GM12878 (cell line): ENCODE measurements at regions not wholly inside any gene's neighbourhood (a gene's known extent, or its start where the extent isn't known, plus 50 kb on each side); places are given as distances from the start of the nearest gene placed in this dataset.

ENCODE experiments used
- BRCA1 ChIP-seq: IDR thresholded peaks from 2 replicates; pipeline ENCODE4 v1.6.1; 2011; ENCODE audit warnings: low read depth, low read length, improper control_type of control experiment
- CHD4 ChIP-seq: fragments of 200-600 bp; sonication (generic); IDR thresholded peaks from 2 replicates; pipeline ENCODE4 v1.6.1; 2016; ENCODE audit warnings: mild to moderate bottlenecking
- EP300 ChIP-seq, 2 experiments: fragments of 150-350 bp in 1 of 2; IDR thresholded peaks; 2 replicates each; pipeline ENCODE4 v1.6.1; 2011 to 2012; ENCODE audit warnings: low read depth in 2 of 2, low read length in 2 of 2, borderline replicate concordance in 1 of 2, improper control_type of control experiment in 1 of 2, inconsistent platforms in 1 of 2; ENCODE audit not compliant: control insufficient read depth in 1 of 2
- RCOR1 ChIP-seq: conservative IDR thresholded peaks from 2 replicates; pipeline ENCODE4 v1.6.1; 2012; ENCODE audit warnings: low read depth, low read length, improper control_type of control experiment
- TCF3 ChIP-seq: IDR thresholded peaks from 2 replicates; pipeline ENCODE4 v1.6.1; 2012; ENCODE audit warnings: low read depth, mild to moderate bottlenecking, low read length, borderline replicate concordance; ENCODE audit not compliant: insufficient read depth
- TCF7 ChIP-seq: IDR thresholded peaks from 2 replicates; pipeline ENCODE4 v1.6.1; 2014; ENCODE audit warnings: antibody characterized with exemption, borderline replicate concordance
- ZNF217 ChIP-seq: fragments of 450-650 bp; IDR thresholded peaks from 2 replicates; pipeline ENCODE4 v1.6.1; 2017; ENCODE audit warnings: antibody characterized with exemption, mild to moderate bottlenecking
- TF ChIP-seq, protein P1 (sequence below): fragments of 450-650 bp; IDR thresholded peaks from 2 replicates; pipeline ENCODE4 v1.6.1; 2016; ENCODE audit warnings: mild to moderate bottlenecking
- TF ChIP-seq, protein P2 (sequence below), 3 experiments: IDR thresholded peaks in 2 of 3; conservative IDR thresholded peaks in 1 of 3; 2 replicates each; pipeline ENCODE4 v1.5.1; 2011; ENCODE audit warnings: low read depth in 3 of 3, low read length in 3 of 3, mild to moderate bottlenecking in 3 of 3, control low read depth in 2 of 3, moderate library complexity in 2 of 3, inconsistent platforms in 1 of 3, mixed read lengths in 1 of 3; ENCODE audit not compliant: control insufficient read depth in 2 of 3, insufficient read depth in 1 of 3; ENCODE audit errors: extremely low read depth in 1 of 3
- TF ChIP-seq, protein P3 (sequence below): IDR thresholded peaks from 2 replicates; pipeline ENCODE4 v1.6.1; 2012; ENCODE audit warnings: low read depth, low read length, improper control_type of control experiment

DNA sequence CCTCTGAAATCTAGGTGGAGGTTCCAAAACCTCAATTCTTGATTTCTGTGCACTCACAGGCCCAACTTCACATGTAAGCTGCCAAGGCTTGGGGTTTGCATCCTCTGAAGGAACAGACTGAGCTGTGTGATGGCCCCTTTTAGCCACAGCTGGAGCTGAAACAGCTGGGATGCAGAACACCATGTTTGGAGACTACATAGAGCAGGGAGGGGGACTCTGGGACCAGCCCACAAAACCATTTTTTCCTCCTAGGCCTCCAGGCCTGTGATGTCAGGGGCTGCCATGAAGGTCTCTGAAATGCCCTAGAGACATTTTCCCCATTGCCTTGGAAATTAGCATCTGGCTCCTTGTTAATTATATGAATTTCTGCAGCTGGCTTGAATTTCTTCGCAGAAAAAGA lies 1025.9 kb upstream of the NOVA1 start:
- TF ChIP-seq, protein P1, sequence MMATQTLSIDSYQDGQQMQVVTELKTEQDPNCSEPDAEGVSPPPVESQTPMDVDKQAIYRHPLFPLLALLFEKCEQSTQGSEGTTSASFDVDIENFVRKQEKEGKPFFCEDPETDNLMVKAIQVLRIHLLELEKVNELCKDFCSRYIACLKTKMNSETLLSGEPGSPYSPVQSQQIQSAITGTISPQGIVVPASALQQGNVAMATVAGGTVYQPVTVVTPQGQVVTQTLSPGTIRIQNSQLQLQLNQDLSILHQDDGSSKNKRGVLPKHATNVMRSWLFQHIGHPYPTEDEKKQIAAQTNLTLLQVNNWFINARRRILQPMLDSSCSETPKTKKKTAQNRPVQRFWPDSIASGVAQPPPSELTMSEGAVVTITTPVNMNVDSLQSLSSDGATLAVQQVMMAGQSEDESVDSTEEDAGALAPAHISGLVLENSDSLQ: no peak
- TF ChIP-seq EP300 (IDR thresholded peaks at IDR 0.05; ENCODE audit: borderline replicate concordance in 1 of 2, control insufficient read depth in 1 of 2, low read depth in 2 of 2, low read length in 2 of 2): no peak
- no peak for TF ChIP-seq BRCA1
- TF ChIP-seq, protein P2, sequence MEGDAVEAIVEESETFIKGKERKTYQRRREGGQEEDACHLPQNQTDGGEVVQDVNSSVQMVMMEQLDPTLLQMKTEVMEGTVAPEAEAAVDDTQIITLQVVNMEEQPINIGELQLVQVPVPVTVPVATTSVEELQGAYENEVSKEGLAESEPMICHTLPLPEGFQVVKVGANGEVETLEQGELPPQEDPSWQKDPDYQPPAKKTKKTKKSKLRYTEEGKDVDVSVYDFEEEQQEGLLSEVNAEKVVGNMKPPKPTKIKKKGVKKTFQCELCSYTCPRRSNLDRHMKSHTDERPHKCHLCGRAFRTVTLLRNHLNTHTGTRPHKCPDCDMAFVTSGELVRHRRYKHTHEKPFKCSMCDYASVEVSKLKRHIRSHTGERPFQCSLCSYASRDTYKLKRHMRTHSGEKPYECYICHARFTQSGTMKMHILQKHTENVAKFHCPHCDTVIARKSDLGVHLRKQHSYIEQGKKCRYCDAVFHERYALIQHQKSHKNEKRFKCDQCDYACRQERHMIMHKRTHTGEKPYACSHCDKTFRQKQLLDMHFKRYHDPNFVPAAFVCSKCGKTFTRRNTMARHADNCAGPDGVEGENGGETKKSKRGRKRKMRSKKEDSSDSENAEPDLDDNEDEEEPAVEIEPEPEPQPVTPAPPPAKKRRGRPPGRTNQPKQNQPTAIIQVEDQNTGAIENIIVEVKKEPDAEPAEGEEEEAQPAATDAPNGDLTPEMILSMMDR (IDR thresholded peaks at IDR 0.05 in 2 of 3, conservative IDR thresholded peaks at IDR 0.05 in 1 of 3; ENCODE audit: control insufficient read depth in 2 of 3, extremely low read depth in 1 of 3, insufficient read depth in 1 of 3, low read depth in 3 of 3, low read length in 3 of 3): no peak
- no peak for TF ChIP-seq RCOR1
- TF ChIP-seq TCF3: no peak
- no peak for TF ChIP-seq TCF7
- TF ChIP-seq, protein P3, sequence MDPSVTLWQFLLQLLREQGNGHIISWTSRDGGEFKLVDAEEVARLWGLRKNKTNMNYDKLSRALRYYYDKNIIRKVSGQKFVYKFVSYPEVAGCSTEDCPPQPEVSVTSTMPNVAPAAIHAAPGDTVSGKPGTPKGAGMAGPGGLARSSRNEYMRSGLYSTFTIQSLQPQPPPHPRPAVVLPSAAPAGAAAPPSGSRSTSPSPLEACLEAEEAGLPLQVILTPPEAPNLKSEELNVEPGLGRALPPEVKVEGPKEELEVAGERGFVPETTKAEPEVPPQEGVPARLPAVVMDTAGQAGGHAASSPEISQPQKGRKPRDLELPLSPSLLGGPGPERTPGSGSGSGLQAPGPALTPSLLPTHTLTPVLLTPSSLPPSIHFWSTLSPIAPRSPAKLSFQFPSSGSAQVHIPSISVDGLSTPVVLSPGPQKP: no peak
- TF ChIP-seq CHD4: no peak
- TF ChIP-seq ZNF217: no peak
